Hepatocyte (in vitro differentiated cells): ENCODE measurements at regions not wholly inside any gene's neighbourhood (a gene's known extent, or its start where the extent isn't known, plus 50 kb on each side); places are given as distances from the start of the nearest gene placed in this dataset.

Source experiments
- CTCF ChIP-seq: fragments of 200-600 bp; sonication (generic); IDR thresholded peaks from 2 replicates; pipeline ENCODE4 v1.5.1; 2016; ENCODE audit warnings: antibody characterized with exemption, mild to moderate bottlenecking; ENCODE audit not compliant: poor library complexity
- EZH2 ChIP-seq: fragments of 200-600 bp; sonication (generic); IDR thresholded peaks from 2 replicates; pipeline ENCODE4 v1.6.1; 2016; ENCODE audit warnings: antibody characterized with exemption, mild to moderate bottlenecking, borderline replicate concordance
- EZH2phosphoT487 ChIP-seq: fragments of 200-600 bp; sonication (generic); IDR thresholded peaks from one replicate; pipeline ENCODE4 v1.6.1; 2018; ENCODE audit warnings: antibody characterized with exemption, mild to moderate bottlenecking, low read depth, moderate library complexity; ENCODE audit not compliant: unreplicated experiment, severe bottlenecking

GRCh38 chr6:100101644-100102043, 107.6 kb upstream of the MCHR2 start:
- TF ChIP-seq EZH2 = no peak
- no peak for TF ChIP-seq CTCF
- no peak for TF ChIP-seq EZH2phosphoT487
